HCT116 (cell line): ENCODE measurements at regions not wholly inside any gene's neighbourhood (a gene's known extent, or its start where the extent isn't known, plus 50 kb on each side); places are given as distances from the start of the nearest gene placed in this dataset.

Experiments
- ATAC-seq: fragments of 200-7000 bp; cut with Tn5 transposase; 2 replicates; pipeline ENCODE4 v1.9.1; 2020; ENCODE audit warnings: mild to moderate bottlenecking, moderate library complexity
- BruUV-seq: library from RNA; stranded (reverse); fragments of 400-500 nt; replicated peaks from 2 replicates; lab custom pipeline; 2021; lab: Mats Ljungman, UMichigan
- CTCF ChIA-PET: fragments of 300-600 bp; sonication (Branson Sonifier 250); formaldehyde crosslinking; loops from one replicate; lab custom pipeline; 2021; ENCODE audit warnings: antibody characterized with exemption; lab: Charles Lee
- POLR2A ChIA-PET: fragments of 300-600, 350-600 bp; sonication (Branson Sonifier 250); formaldehyde crosslinking; loops from one replicate; lab custom pipeline; 2021; ENCODE audit warnings: antibody characterized with exemption; lab: Charles Lee
- RAD21 ChIA-PET, 2 experiments: fragments of 300-600 bp; sonication (Branson Sonifier 250); formaldehyde crosslinking; loops; one replicate each; lab custom pipeline; 2023; ENCODE audit warnings: low total read pairs in 2 of 2; ENCODE audit not compliant: uncharacterized antibody in 2 of 2, unreplicated experiment in 2 of 2, low non-redundant PET in 1 of 2; lab: Charles Lee
- DNase-seq: peaks from one replicate; pipeline ENCODE4 v3.0.0-alpha.2; 2010; ENCODE audit warnings: low read depth, low spot score
- H2AFZ ChIP-seq: fragments of 200-600 bp; shearing (Covaris generic), sonication (generic); 2 replicates; pipeline ENCODE4 v1.6.1; 2017; ENCODE audit warnings: low read depth, mixed run types, mixed read lengths, antibody characterized with exemption, low read length; ENCODE audit not compliant: poor library complexity, severe bottlenecking
- H3K27ac ChIP-seq: 2 replicates; pipeline ENCODE4 v1.5.1; 2012; ENCODE audit warnings: low read depth, low read length
- H3K27me3 ChIP-seq: fragments of 200-600 bp; sonication (generic); 2 replicates; pipeline ENCODE4 v1.6.1; 2016; ENCODE audit warnings: mixed run types, low read length, mixed read lengths; ENCODE audit not compliant: insufficient read depth
- H3K36me3 ChIP-seq, 2 experiments: fragments of 200-500 bp in 1 of 2; fragments of 200-600 bp in 1 of 2; sonication (Bioruptor generic) in 1 of 2; sonication (generic) in 1 of 2; 2 replicates each; pipeline versions ENCODE4 v1.5.1 to v1.6.1; 2014 to 2016; ENCODE audit warnings: low read length in 2 of 2, inconsistent platforms in 1 of 2, mixed read lengths in 1 of 2, mixed run types in 1 of 2; ENCODE audit not compliant: insufficient read depth in 2 of 2, control insufficient read depth in 1 of 2
- H3K4me1 ChIP-seq, 2 experiments: fragments of 200-600 bp in 1 of 2; sonication (generic) in 1 of 2; 2 replicates each; pipeline versions ENCODE4 v1.5.1 to v1.6.1; 2012 to 2017; ENCODE audit warnings: low read length in 2 of 2, inconsistent platforms in 1 of 2, mild to moderate bottlenecking in 1 of 2, mixed read lengths in 1 of 2, mixed run types in 1 of 2, moderate library complexity in 1 of 2; ENCODE audit not compliant: insufficient read depth in 2 of 2, control insufficient read depth in 1 of 2
- H3K4me2 ChIP-seq: fragments of 200-600 bp; sonication (generic); 2 replicates; pipeline ENCODE4 v1.6.1; 2017; ENCODE audit warnings: mixed run types, low read length, mixed read lengths
- H3K4me3 ChIP-seq, 2 experiments: fragments of 200-600 bp in 1 of 2; sonication (generic) in 1 of 2; replicated peaks in 1 of 2; 2 replicates each; pipeline ENCODE4 v1.5.1; 2011 to 2016; ENCODE audit warnings: low read length in 2 of 2, control low read depth in 1 of 2, low read depth in 1 of 2, mild to moderate bottlenecking in 1 of 2, mixed read lengths in 1 of 2, mixed run types in 1 of 2
- H3K79me2 ChIP-seq: fragments of 200-600 bp; sonication (generic); 2 replicates; pipeline ENCODE4 v1.6.1; 2017; ENCODE audit warnings: mild to moderate bottlenecking, mixed run types, low read length, moderate library complexity, mixed read lengths; ENCODE audit not compliant: insufficient read depth
- H3K9ac ChIP-seq: fragments of 200-600 bp; sonication (generic); 2 replicates; pipeline ENCODE4 v1.6.1; 2016; ENCODE audit warnings: low read length, mixed read lengths
- H3K9me2 ChIP-seq: fragments of 200-600 bp; sonication (generic), shearing (Covaris generic); 2 replicates; pipeline ENCODE4 v1.6.1; 2017; ENCODE audit warnings: mixed run types, mild to moderate bottlenecking, moderate library complexity; ENCODE audit not compliant: insufficient read depth
- H3K9me3 ChIP-seq, 2 experiments: fragments of 200-500 bp in 1 of 2; fragments of 200-600 bp in 1 of 2; sonication (Bioruptor generic) in 1 of 2; sonication (generic) in 1 of 2; 2 replicates each; pipeline ENCODE4 v1.6.1; 2014 to 2017; ENCODE audit warnings: low read length in 2 of 2, mixed read lengths in 2 of 2, inconsistent platforms in 1 of 2, low read depth in 1 of 2, mild to moderate bottlenecking in 1 of 2, mixed run types in 1 of 2, moderate library complexity in 1 of 2; ENCODE audit not compliant: control insufficient read depth in 1 of 2, insufficient read depth in 1 of 2
- H4K20me1 ChIP-seq: fragments of 200-600 bp; sonication (generic), shearing (Covaris generic); 2 replicates; pipeline ENCODE4 v1.6.1; 2017; ENCODE audit warnings: mixed run types, mild to moderate bottlenecking, moderate library complexity; ENCODE audit not compliant: insufficient read depth
- ELF1 ChIP-seq: IDR thresholded peaks from 2 replicates; pipeline ENCODE4 v1.6.1; 2012; ENCODE audit warnings: low read depth, borderline replicate concordance
- FOSL1 ChIP-seq: IDR thresholded peaks from 2 replicates; pipeline ENCODE4 v1.6.1; 2012; ENCODE audit warnings: low read depth
- intact Hi-C: fragments of 100-400 bp; cut with micrococcal nuclease; formaldehyde crosslinking; loops from 2 replicates; pipeline ENCODE4 v1.10.0; 2022
- TF ChIP-seq, protein P1 (sequence below), 3 experiments: fragments of 200-600 bp in 1 of 3; sonication (generic) in 1 of 3; IDR thresholded peaks in 2 of 3; conservative IDR thresholded peaks in 1 of 3; 2 replicates each; pipeline ENCODE4 v1.5.1; 2012 to 2017; ENCODE audit warnings: low read depth in 2 of 3, low read length in 2 of 3, antibody characterized with exemption in 1 of 3, borderline replicate concordance in 1 of 3, control low read depth in 1 of 3, mild to moderate bottlenecking in 1 of 3, mixed read lengths in 1 of 3, mixed run types in 1 of 3, moderate library complexity in 1 of 3; ENCODE audit not compliant: insufficient read depth in 1 of 3
- TF ChIP-seq, protein P2 (sequence below): IDR thresholded peaks from 2 replicates; pipeline ENCODE4 v1.6.1; 2011; ENCODE audit warnings: mild to moderate bottlenecking, low read length, moderate library complexity; ENCODE audit not compliant: insufficient replicate concordance; ENCODE audit errors: extremely low read depth
- TF ChIP-seq, protein P3 (sequence below): IDR thresholded peaks from 2 replicates; pipeline ENCODE4 v1.6.1; 2012; ENCODE audit warnings: low read depth

DNA sequence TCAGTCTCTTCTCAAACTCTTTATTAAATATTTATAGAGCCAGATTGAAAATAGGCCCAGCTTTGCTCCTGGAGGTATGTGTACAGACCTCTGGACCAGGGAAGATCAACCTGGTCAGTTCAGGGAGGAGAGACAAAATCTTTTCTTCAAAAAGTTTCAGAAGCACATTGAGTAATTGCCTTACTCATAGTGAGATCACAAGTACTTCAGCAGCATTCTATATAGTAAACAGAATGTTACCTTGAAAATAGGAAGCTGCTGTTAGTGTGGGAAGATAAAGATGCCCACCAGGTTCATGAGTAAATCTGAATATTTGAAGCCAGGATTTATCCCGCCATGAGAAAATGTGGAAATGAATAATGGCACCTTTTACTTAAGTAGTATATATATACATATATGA lies 665.9 kb upstream of the CITED2 start:
- Histone ChIP-seq H3K27ac (no peak overlapping the region), H3K9ac (no peak overlapping the region), H3K9me2 (no peaks in the 10 kb centered on the region)
- TF ChIP-seq, protein P1, sequence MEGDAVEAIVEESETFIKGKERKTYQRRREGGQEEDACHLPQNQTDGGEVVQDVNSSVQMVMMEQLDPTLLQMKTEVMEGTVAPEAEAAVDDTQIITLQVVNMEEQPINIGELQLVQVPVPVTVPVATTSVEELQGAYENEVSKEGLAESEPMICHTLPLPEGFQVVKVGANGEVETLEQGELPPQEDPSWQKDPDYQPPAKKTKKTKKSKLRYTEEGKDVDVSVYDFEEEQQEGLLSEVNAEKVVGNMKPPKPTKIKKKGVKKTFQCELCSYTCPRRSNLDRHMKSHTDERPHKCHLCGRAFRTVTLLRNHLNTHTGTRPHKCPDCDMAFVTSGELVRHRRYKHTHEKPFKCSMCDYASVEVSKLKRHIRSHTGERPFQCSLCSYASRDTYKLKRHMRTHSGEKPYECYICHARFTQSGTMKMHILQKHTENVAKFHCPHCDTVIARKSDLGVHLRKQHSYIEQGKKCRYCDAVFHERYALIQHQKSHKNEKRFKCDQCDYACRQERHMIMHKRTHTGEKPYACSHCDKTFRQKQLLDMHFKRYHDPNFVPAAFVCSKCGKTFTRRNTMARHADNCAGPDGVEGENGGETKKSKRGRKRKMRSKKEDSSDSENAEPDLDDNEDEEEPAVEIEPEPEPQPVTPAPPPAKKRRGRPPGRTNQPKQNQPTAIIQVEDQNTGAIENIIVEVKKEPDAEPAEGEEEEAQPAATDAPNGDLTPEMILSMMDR (IDR thresholded peaks at IDR 0.05 in 2 of 3, conservative IDR thresholded peaks at IDR 0.05 in 1 of 3; ENCODE audit: borderline replicate concordance in 1 of 3, insufficient read depth in 1 of 3, low read depth in 2 of 3, low read length in 2 of 3) = no peak
- no peak for TF ChIP-seq FOSL1
- no peak for TF ChIP-seq ELF1
- TF ChIP-seq, protein P2, sequence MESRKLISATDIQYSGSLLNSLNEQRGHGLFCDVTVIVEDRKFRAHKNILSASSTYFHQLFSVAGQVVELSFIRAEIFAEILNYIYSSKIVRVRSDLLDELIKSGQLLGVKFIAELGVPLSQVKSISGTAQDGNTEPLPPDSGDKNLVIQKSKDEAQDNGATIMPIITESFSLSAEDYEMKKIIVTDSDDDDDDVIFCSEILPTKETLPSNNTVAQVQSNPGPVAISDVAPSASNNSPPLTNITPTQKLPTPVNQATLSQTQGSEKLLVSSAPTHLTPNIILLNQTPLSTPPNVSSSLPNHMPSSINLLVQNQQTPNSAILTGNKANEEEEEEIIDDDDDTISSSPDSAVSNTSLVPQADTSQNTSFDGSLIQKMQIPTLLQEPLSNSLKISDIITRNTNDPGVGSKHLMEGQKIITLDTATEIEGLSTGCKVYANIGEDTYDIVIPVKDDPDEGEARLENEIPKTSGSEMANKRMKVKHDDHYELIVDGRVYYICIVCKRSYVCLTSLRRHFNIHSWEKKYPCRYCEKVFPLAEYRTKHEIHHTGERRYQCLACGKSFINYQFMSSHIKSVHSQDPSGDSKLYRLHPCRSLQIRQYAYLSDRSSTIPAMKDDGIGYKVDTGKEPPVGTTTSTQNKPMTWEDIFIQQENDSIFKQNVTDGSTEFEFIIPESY = no peak
- TF ChIP-seq, protein P3, sequence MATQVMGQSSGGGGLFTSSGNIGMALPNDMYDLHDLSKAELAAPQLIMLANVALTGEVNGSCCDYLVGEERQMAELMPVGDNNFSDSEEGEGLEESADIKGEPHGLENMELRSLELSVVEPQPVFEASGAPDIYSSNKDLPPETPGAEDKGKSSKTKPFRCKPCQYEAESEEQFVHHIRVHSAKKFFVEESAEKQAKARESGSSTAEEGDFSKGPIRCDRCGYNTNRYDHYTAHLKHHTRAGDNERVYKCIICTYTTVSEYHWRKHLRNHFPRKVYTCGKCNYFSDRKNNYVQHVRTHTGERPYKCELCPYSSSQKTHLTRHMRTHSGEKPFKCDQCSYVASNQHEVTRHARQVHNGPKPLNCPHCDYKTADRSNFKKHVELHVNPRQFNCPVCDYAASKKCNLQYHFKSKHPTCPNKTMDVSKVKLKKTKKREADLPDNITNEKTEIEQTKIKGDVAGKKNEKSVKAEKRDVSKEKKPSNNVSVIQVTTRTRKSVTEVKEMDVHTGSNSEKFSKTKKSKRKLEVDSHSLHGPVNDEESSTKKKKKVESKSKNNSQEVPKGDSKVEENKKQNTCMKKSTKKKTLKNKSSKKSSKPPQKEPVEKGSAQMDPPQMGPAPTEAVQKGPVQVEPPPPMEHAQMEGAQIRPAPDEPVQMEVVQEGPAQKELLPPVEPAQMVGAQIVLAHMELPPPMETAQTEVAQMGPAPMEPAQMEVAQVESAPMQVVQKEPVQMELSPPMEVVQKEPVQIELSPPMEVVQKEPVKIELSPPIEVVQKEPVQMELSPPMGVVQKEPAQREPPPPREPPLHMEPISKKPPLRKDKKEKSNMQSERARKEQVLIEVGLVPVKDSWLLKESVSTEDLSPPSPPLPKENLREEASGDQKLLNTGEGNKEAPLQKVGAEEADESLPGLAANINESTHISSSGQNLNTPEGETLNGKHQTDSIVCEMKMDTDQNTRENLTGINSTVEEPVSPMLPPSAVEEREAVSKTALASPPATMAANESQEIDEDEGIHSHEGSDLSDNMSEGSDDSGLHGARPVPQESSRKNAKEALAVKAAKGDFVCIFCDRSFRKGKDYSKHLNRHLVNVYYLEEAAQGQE = no peak
- TF ChIP-seq, all 23 proteins: peak for 0
- H4K20me1 ChIP-seq = no peaks in the 10 kb centered on the region
- ATAC-seq (no peak), DNase-seq (no peak)
- ChIA-PET POLR2A (interaction anchor here (2.2 kb wide), 1 partner anchor 666 kb away, joined by 6 read pairs; the partner anchor contains the start of gene CITED2), RAD21 (no interaction called here), CTCF (no interaction called here)
- no peaks in the 10 kb centered on the region for H3K36me3 ChIP-seq
- no peak overlapping the region for H2AFZ ChIP-seq
- H3K27me3 ChIP-seq = no peaks in the 10 kb centered on the region
- H3K4me2 ChIP-seq = no peak overlapping the region
- H3K4me3 ChIP-seq = no peak overlapping the region
- peaks cover 4 to 6% of the 10 kb centered on the region in 2 experiments; a peak in 2 of 4 replicates for H3K9me3 ChIP-seq
- H3K79me2 ChIP-seq = no peaks in the 10 kb centered on the region
- BruUV-seq = no TSS peak
- intact Hi-C loops = loop anchor here (5.0 kb wide), 1 partner anchor 663 kb away; no protein-coding TSS in a partner anchor
- peaks cover 21 to 36% of the 10 kb centered on the region in 2 experiments for H3K4me1 ChIP-seq
